GM19238 (cell line): ENCODE measurements at regions not wholly inside any gene's neighbourhood (a gene's known extent, or its start where the extent isn't known, plus 50 kb on each side); places are given as distances from the start of the nearest gene placed in this dataset.

Experiments
- DNase-seq: peaks from one replicate; pipeline ENCODE4 v3.0.0; 2011; ENCODE audit warnings: low spot score; ENCODE audit not compliant: insufficient read length

GRCh38 chr4:125744891-125745364 is 430.2 kb downstream of the FAT4 start:
- DNase-seq: no peak

- no peak for DNase-seq
Observed at GRCh38 chr4:125749354-125749753, 434.6 kb downstream of the FAT4 start.

GRCh38 chr4:125750399-125750798 is 435.6 kb downstream of the FAT4 start:
- DNase-seq: no peak

GRCh38 chr4:125750828-125751466 is 436.2 kb downstream of the FAT4 start:
- DNase-seq: no peak

GRCh38 chr4:125758438-125758837 is 443.7 kb downstream of the FAT4 start:
- no peak for DNase-seq

- no peak for DNase-seq
Observed at GRCh38 chr4:125760201-125760819, 445.6 kb downstream of the FAT4 start.

GRCh38 chr4:125760956-125761355 is 446.2 kb downstream of the FAT4 start:
- DNase-seq: no peak

GRCh38 chr4:125762537-125762936 is 447.8 kb downstream of the FAT4 start:
- DNase-seq: no peak

- no peak for DNase-seq
Observed at GRCh38 chr4:125765941-125766340, 451.2 kb downstream of the FAT4 start.

GRCh38 chr4:125770814-125771398 is 456.2 kb downstream of the FAT4 start:
- DNase-seq: no peak

- no peak for DNase-seq
Observed at GRCh38 chr4:125772680-125773079, 457.9 kb downstream of the FAT4 start.

GRCh38 chr4:125773502-125773901 is 458.7 kb downstream of the FAT4 start:
- DNase-seq: no peak

- DNase-seq: no peak
Observed at GRCh38 chr4:125773931-125774330, 459.2 kb downstream of the FAT4 start.

GRCh38 chr4:125776146-125776545 is 461.4 kb downstream of the FAT4 start:
- no peak for DNase-seq

- no peak for DNase-seq
Observed at GRCh38 chr4:125780164-125780563, 465.4 kb downstream of the FAT4 start.

- DNase-seq: no peak
Observed at GRCh38 chr4:125780747-125781146, 466.0 kb downstream of the FAT4 start.

- DNase-seq: no peak
Observed at GRCh38 chr4:125781651-125782050, 466.9 kb downstream of the FAT4 start.

GRCh38 chr4:125784741-125785140 is 470.0 kb downstream of the FAT4 start:
- DNase-seq: no peak

- no peak for DNase-seq
Observed at GRCh38 chr4:125787707-125788106, 473.0 kb downstream of the FAT4 start.

- DNase-seq: no peak
Observed at GRCh38 chr4:125789023-125789422, 474.3 kb downstream of the FAT4 start.

GRCh38 chr4:125791896-125792295 is 477.1 kb downstream of the FAT4 start:
- DNase-seq: no peak

- no peak for DNase-seq
Observed at GRCh38 chr4:125794989-125795388, 480.2 kb downstream of the FAT4 start.

- DNase-seq: no peak
Observed at GRCh38 chr4:125796138-125796537, 481.4 kb downstream of the FAT4 start.
